Lower leg skin (tissue), 3 donors: ENCODE measurements at regions not wholly inside any gene's neighbourhood (a gene's known extent, or its start where the extent isn't known, plus 50 kb on each side); places are given as distances from the start of the nearest gene placed in this dataset.

ENCODE experiments used
- CTCF ChIP-seq, 3 donors: fragments of 450-650 bp; IDR thresholded peaks; one replicate each; pipeline ENCODE4 v1.5.1; 2016; ENCODE audit warnings: antibody characterized with exemption in 3 of 3, mild to moderate bottlenecking in 3 of 3, moderate library complexity in 2 of 3
- POLR2A ChIP-seq, 2 donors: fragments of 450-650 bp; IDR thresholded peaks; one replicate each; pipeline ENCODE4 v1.6.1; 2016 to 2017; ENCODE audit warnings: antibody characterized with exemption in 2 of 2, mild to moderate bottlenecking in 1 of 2, moderate library complexity in 1 of 2

- TF ChIP-seq CTCF (IDR thresholded peaks at IDR 0.05) (no peak), POLR2A (IDR thresholded peaks at IDR 0.05) (no peak)
Measured at GRCh38 chr18:61096226-61096625, 237.0 kb upstream of the CDH20 start.
